Vagina (tissue), 2 donors: ENCODE measurements at regions not wholly inside any gene's neighbourhood (a gene's known extent, or its start where the extent isn't known, plus 50 kb on each side); places are given as distances from the start of the nearest gene placed in this dataset.
"Not testable (repeated sequence)": the region's sequence is repeated elsewhere in the genome, so short reads cannot be mapped to it uniquely, and the experiment has no call there.

ENCODE experiments used
- DNase-seq, 2 donors: peaks; one replicate each; pipeline ENCODE4 v3.0.0-alpha.2; 2017; ENCODE audit errors: extremely low spot score in 2 of 2
- H3K27ac ChIP-seq: fragments of 200-600 bp; sonication (generic); one replicate; pipeline ENCODE4 v1.5.1; 2019
- H3K27me3 ChIP-seq: fragments of 200-600 bp; sonication (generic); one replicate; pipeline ENCODE4 v1.5.1; 2019
- H3K36me3 ChIP-seq, 2 donors: fragments of 200-600 bp; sonication (generic); one replicate each; pipeline ENCODE4 v1.5.1; 2017 to 2019
- H3K4me1 ChIP-seq: fragments of 200-600 bp; sonication (generic); one replicate; pipeline ENCODE4 v1.5.1; 2019
- H3K4me3 ChIP-seq, 2 donors: fragments of 200-600 bp; sonication (generic); 1 replicate in 1 of 2; 2 replicates in 1 of 2; pipeline ENCODE4 v1.5.1; 2016 to 2019
- H3K9me3 ChIP-seq: fragments of 200-600 bp; sonication (generic); one replicate; pipeline ENCODE4 v1.5.1; 2019
- POLR2A ChIP-seq, 2 donors: fragments of 450-650 bp; IDR thresholded peaks; one replicate each; pipeline ENCODE4 v1.6.1; 2017; ENCODE audit warnings: antibody characterized with exemption in 2 of 2, mild to moderate bottlenecking in 2 of 2, moderate library complexity in 2 of 2
- POLR2AphosphoS5 ChIP-seq, 2 donors: sonication (generic); formaldehyde crosslinking; IDR thresholded peaks; one replicate each; pipeline ENCODE4 v1.9.0; 2017; ENCODE audit warnings: antibody characterized with exemption in 2 of 2, mild to moderate bottlenecking in 2 of 2, low read depth in 1 of 2; ENCODE audit not compliant: insufficient read depth in 1 of 2
- intact Hi-C: fragments of 100-400 bp; cut with DNase I; formaldehyde crosslinking; loops from one replicate; pipeline ENCODE4 v1.15.1; 2023
- TF ChIP-seq, protein P1 (sequence below), 3 experiments: fragments of 450-650 bp in 2 of 3; fragments of 200-600 bp in 1 of 3; sonication (generic) in 1 of 3; IDR thresholded peaks; one replicate each; pipeline ENCODE4 v1.5.1; 2017 to 2019; ENCODE audit warnings: antibody characterized with exemption in 3 of 3, mild to moderate bottlenecking in 2 of 3, moderate library complexity in 2 of 3

DNA sequence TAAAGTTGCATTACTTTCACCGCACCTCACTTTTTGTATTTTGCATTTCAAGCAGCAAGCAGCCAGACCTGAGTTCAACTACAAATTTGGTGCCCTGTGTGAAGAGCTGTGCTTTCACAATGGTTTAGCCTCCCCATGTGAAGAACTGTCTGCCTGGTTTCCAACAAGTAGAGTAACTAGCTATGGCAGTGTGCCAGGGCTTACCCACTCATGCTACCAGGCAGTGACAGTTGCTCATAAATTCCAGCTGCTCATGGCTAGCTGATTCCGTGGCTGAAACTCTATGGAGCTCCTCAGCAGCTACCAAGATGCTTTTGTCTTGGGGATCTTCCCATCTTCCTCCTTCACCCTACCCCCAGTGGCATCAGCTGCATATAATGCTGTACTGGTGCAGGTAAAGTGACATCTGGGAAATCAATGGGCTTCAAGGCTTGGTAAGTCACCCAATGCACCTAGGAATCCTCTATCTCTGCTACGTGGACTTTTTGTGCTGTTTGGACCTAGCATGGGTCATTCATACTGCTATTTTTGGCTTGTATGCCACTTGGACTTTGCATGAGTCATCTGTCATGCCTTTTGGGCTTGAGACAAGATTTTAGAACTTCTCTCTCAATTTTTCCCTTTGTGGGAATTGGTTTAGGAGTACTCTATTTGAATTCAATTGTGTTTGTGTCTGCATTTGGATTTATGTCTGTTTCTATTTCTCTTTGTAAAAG lies 176.5 kb upstream of the GJE1 start:
- DNase-seq: no peak
- intact Hi-C loops: no loop called here
- no peak overlapping the region for H3K4me3 ChIP-seq

DNA sequence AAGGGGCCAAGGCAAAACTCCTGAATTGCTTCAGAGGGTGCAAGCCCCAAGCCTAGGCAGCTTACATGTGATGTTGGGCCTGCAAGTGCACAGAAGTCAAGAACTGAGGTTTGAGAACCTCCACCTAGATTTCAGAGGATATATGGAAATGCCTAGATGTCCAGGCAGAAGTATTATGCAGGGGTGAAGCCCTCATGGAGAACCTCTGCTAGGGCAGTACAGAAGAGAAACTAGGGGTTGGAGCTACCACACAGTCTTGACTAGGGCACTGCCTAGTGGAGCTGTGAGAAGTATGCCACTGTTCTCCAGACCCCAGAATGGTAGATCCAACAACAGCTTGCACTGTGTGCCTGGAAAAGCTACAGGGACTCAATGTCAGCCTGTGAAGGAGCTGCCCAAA lies 179.7 kb upstream of the GJE1 start:
- Histone ChIP-seq H3K9me3 (no peaks in the 10 kb centered on the region), H3K27me3 (no peaks in the 10 kb centered on the region), H3K27ac (no peak overlapping the region), H3K4me3 (no peak overlapping the region), H3K36me3 (no peaks in the 10 kb centered on the region), H3K4me1 (no peaks in the 10 kb centered on the region)
- TF ChIP-seq, protein P1, sequence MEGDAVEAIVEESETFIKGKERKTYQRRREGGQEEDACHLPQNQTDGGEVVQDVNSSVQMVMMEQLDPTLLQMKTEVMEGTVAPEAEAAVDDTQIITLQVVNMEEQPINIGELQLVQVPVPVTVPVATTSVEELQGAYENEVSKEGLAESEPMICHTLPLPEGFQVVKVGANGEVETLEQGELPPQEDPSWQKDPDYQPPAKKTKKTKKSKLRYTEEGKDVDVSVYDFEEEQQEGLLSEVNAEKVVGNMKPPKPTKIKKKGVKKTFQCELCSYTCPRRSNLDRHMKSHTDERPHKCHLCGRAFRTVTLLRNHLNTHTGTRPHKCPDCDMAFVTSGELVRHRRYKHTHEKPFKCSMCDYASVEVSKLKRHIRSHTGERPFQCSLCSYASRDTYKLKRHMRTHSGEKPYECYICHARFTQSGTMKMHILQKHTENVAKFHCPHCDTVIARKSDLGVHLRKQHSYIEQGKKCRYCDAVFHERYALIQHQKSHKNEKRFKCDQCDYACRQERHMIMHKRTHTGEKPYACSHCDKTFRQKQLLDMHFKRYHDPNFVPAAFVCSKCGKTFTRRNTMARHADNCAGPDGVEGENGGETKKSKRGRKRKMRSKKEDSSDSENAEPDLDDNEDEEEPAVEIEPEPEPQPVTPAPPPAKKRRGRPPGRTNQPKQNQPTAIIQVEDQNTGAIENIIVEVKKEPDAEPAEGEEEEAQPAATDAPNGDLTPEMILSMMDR (IDR thresholded peaks at IDR 0.05): no peak
- TF ChIP-seq POLR2A (IDR thresholded peaks at IDR 0.05): no peak
- no peak for TF ChIP-seq POLR2AphosphoS5 (IDR thresholded peaks at IDR 0.05; ENCODE audit: insufficient read depth in 1 of 2, low read depth in 1 of 2)
- intact Hi-C loops: no loop called here
- no peak for DNase-seq

More for the DNA sequence above, 176.5 kb upstream of the GJE1 start:
- no peaks in the 10 kb centered on the region for H3K27me3 ChIP-seq
- no peak overlapping the region for H3K27ac ChIP-seq
- TF ChIP-seq, protein P1 (IDR thresholded peaks at IDR 0.05): no peak
- TF ChIP-seq POLR2A (IDR thresholded peaks at IDR 0.05): no peak
- TF ChIP-seq POLR2AphosphoS5 (IDR thresholded peaks at IDR 0.05; ENCODE audit: insufficient read depth in 1 of 2, low read depth in 1 of 2): no peak
- H3K36me3 ChIP-seq: no peaks in the 10 kb centered on the region
- no peaks in the 10 kb centered on the region for H3K9me3 ChIP-seq
- H3K4me1 ChIP-seq: no peaks in the 10 kb centered on the region

DNA sequence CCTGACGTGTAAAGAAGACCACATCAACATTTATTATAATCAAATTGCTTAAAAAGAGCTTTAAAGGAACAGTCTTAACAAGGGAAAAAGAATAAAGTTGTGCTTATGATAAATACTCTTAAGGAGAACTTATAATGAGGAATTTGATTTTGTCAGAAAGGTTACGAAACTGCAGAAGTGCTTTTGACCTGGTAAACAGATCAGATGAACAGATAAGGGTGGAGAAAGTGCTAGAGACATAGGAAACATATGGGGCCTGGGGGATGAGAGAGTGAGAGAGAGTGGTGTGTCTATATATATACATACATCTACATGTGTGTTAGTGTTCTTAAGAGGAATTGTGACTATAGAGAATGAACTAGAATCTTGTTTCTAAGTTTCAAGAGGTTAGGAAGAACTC lies 186.2 kb upstream of the GJE1 start:
- Histone ChIP-seq H3K4me3 (no peak overlapping the region), H3K4me1 (no peaks in the 10 kb centered on the region), H3K9me3 (no peaks in the 10 kb centered on the region), H3K27me3 (no peaks in the 10 kb centered on the region), H3K36me3 (no peaks in the 10 kb centered on the region), H3K27ac (no peak overlapping the region)
- intact Hi-C loops: no loop called here
- TF ChIP-seq POLR2AphosphoS5 (IDR thresholded peaks at IDR 0.05; ENCODE audit: insufficient read depth in 1 of 2, low read depth in 1 of 2) (no peak), POLR2A (IDR thresholded peaks at IDR 0.05) (no peak)
- TF ChIP-seq, protein P1 (IDR thresholded peaks at IDR 0.05): no peak
- no peak for DNase-seq

DNA sequence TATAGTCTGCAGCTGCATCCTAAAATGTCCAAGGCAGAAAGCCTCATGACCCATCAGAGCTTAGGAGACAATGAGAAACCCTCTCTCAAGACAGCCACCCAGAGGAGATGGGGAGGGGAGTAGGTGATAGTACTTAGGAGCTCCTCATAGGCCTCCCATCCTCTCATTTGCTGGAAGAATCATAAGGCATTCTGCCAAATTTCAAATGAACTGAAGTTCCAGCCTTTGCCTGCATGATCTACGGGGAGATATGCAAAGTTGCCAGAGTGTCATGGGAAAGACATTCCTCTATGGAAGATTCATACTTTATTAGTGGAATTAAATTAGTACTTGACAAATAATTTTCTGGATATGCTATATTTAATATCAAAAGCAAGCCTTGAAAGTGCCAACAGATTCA lies 194.1 kb upstream of the GJE1 start:
- no peaks in the 10 kb centered on the region for H3K9me3 ChIP-seq
- no peak overlapping the region for H3K4me3 ChIP-seq
- no peaks in the 10 kb centered on the region for H3K4me1 ChIP-seq
- H3K27me3 ChIP-seq: no peaks in the 10 kb centered on the region
- TF ChIP-seq POLR2AphosphoS5 (IDR thresholded peaks at IDR 0.05; ENCODE audit: insufficient read depth in 1 of 2, low read depth in 1 of 2) (no peak), POLR2A (IDR thresholded peaks at IDR 0.05) (no peak)
- TF ChIP-seq, protein P1 (IDR thresholded peaks at IDR 0.05): no peak
- H3K27ac ChIP-seq: no peak overlapping the region
- no peaks in the 10 kb centered on the region for H3K36me3 ChIP-seq
- intact Hi-C loops: no loop called here
- no peak for DNase-seq

DNA sequence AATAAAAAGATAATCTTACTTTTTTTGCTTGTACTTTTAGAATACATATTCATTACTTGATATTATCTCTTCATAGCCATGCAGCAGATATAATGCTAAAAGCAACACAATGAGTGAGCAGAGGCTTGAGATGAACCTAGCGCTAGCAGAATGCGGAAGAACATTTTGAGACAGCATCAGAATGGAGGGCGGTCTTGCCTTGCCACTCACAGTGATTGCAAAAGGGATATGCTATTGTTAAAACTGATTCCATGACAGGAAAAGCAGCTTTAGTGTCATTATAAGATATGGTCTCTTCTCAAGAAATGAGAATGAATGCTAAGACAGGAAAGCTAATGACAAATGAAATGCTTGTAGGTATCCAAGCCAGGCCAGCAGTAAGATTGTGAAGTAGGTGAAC lies 200.0 kb upstream of the GJE1 start:
- DNase-seq: no peak
- intact Hi-C loops: no loop called here

DNA sequence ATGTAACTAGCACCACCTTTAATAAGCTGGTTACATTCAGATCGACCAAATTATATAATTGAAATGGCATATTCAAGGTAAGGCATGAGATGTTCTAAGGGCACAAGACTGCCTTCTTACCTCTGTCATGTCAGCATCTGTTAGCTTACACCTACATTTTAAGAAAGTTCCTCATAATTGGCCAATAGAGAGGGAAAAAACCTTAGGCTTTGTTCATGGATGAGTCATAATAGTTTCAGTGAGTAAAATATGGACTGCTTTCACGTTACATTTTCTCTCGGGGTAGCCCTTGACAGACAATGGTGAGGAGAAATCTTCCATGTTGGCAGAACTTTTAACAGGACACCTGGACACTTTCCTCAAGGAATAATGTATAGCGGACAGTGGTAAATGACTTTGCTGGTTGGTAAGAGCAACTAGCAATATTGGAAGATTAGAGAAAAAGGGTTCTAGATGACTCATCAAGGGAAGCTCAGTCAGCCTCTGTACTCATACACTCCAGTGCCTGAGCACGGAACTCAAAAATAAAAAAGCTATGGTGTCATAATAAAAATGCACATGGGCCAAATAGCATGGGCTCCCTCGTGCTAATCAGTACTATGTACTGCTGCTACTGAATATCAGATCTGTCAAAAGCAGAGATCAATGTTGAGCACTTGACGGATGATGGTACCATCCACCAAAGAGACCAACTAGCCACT lies 206.4 kb upstream of the GJE1 start:
- DNase-seq, intact Hi-C loops, H3K27me3 ChIP-seq, H3K36me3 ChIP-seq, H3K4me1 ChIP-seq, H3K27ac ChIP-seq, H3K9me3 ChIP-seq, H3K4me3 ChIP-seq: not testable (repeated sequence)

More for the DNA sequence above, 200.0 kb upstream of the GJE1 start:
- no peak overlapping the region for H3K4me3 ChIP-seq
- H3K27ac ChIP-seq: no peak overlapping the region
- H3K9me3 ChIP-seq: no peaks in the 10 kb centered on the region
- TF ChIP-seq POLR2AphosphoS5 (IDR thresholded peaks at IDR 0.05; ENCODE audit: insufficient read depth in 1 of 2, low read depth in 1 of 2): no peak
- TF ChIP-seq, protein P1 (IDR thresholded peaks at IDR 0.05): no peak
- TF ChIP-seq POLR2A (IDR thresholded peaks at IDR 0.05): no peak
- no peaks in the 10 kb centered on the region for H3K4me1 ChIP-seq
- H3K36me3 ChIP-seq: no peaks in the 10 kb centered on the region
- H3K27me3 ChIP-seq: no peaks in the 10 kb centered on the region
